Vagina (tissue), 2 donors: ENCODE measurements at regions not wholly inside any gene's neighbourhood (a gene's known extent, or its start where the extent isn't known, plus 50 kb on each side); places are given as distances from the start of the nearest gene placed in this dataset.

Experiments
- POLR2A ChIP-seq, 2 donors: fragments of 450-650 bp; IDR thresholded peaks; one replicate each; pipeline ENCODE4 v1.6.1; 2017; ENCODE audit warnings: antibody characterized with exemption in 2 of 2, mild to moderate bottlenecking in 2 of 2, moderate library complexity in 2 of 2
- POLR2AphosphoS5 ChIP-seq, 2 donors: sonication (generic); formaldehyde crosslinking; IDR thresholded peaks; one replicate each; pipeline ENCODE4 v1.9.0; 2017; ENCODE audit warnings: antibody characterized with exemption in 2 of 2, mild to moderate bottlenecking in 2 of 2, low read depth in 1 of 2; ENCODE audit not compliant: insufficient read depth in 1 of 2
- TF ChIP-seq, protein P1 (sequence below), 3 experiments: fragments of 450-650 bp in 2 of 3; fragments of 200-600 bp in 1 of 3; sonication (generic) in 1 of 3; IDR thresholded peaks; one replicate each; pipeline ENCODE4 v1.5.1; 2017 to 2019; ENCODE audit warnings: antibody characterized with exemption in 3 of 3, mild to moderate bottlenecking in 2 of 3, moderate library complexity in 2 of 3

DNA sequence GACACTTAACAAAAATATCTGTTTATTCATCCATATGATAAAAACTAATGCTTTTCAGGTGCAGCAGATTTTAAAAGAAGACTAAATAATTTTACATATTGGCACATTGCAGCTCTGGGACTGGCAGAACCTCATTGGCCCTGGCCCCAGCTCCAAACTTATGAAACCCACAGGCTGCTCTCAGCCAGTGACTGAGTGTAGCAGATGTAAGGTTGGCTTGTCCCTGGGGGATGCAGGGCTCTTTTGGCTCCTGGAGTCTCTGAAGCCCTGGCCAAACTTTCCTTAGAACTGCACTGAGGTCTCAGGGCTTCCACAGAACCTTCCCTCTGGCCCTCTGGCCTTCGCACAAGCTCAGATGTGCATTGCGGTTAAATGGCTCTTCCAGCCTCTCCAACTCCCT lies 725.0 kb upstream of the SOX11 start:
- TF ChIP-seq POLR2A (IDR thresholded peaks at IDR 0.05) (no peak), POLR2AphosphoS5 (IDR thresholded peaks at IDR 0.05; ENCODE audit: insufficient read depth in 1 of 2, low read depth in 1 of 2) (no peak)
- TF ChIP-seq, protein P1, sequence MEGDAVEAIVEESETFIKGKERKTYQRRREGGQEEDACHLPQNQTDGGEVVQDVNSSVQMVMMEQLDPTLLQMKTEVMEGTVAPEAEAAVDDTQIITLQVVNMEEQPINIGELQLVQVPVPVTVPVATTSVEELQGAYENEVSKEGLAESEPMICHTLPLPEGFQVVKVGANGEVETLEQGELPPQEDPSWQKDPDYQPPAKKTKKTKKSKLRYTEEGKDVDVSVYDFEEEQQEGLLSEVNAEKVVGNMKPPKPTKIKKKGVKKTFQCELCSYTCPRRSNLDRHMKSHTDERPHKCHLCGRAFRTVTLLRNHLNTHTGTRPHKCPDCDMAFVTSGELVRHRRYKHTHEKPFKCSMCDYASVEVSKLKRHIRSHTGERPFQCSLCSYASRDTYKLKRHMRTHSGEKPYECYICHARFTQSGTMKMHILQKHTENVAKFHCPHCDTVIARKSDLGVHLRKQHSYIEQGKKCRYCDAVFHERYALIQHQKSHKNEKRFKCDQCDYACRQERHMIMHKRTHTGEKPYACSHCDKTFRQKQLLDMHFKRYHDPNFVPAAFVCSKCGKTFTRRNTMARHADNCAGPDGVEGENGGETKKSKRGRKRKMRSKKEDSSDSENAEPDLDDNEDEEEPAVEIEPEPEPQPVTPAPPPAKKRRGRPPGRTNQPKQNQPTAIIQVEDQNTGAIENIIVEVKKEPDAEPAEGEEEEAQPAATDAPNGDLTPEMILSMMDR (IDR thresholded peaks at IDR 0.05), result no peak
